GM23338 (cell line): ENCODE measurements at regions not wholly inside any gene's neighbourhood (a gene's known extent, or its start where the extent isn't known, plus 50 kb on each side); places are given as distances from the start of the nearest gene placed in this dataset.
A peak's percentile ranks its signal among the peaks of the same experiment; 100 is the strongest.
"Not testable (repeated sequence)": the region's sequence is repeated elsewhere in the genome, so short reads cannot be mapped to it uniquely, and the experiment has no call there.

Experiments used
- ATAC-seq: fragments of 200-7000 bp; cut with Tn5 transposase; 3 replicates; pipeline ENCODE4 v1.9.1; 2020
- DNase-seq: peaks from one replicate; pipeline ENCODE4 v3.0.0-alpha.2; 2015; ENCODE audit warnings: low spot score
- H2AFZ ChIP-seq: fragments of 200-600 bp; sonication (generic); 2 replicates; pipeline ENCODE4 v1.8.0; 2016; ENCODE audit warnings: antibody characterized with exemption, mild to moderate bottlenecking, moderate library complexity
- H3F3A ChIP-seq: fragments of 200-600 bp; sonication (generic); replicated peaks from 2 replicates; pipeline ENCODE4 v1.8.0; 2017; ENCODE audit warnings: antibody characterized with exemption, mixed run types, low read depth
- H3K27ac ChIP-seq: fragments of 200-600 bp; sonication (generic); 2 replicates; pipeline ENCODE4 v1.6.1; 2016; ENCODE audit warnings: low read depth
- H3K27me3 ChIP-seq: fragments of 200-600 bp; sonication (generic); 2 replicates; pipeline ENCODE4 v1.8.0; 2016; ENCODE audit warnings: mild to moderate bottlenecking, mixed run types, moderate library complexity; ENCODE audit not compliant: insufficient read depth
- H3K36me3 ChIP-seq: fragments of 200-600 bp; sonication (generic); 2 replicates; pipeline ENCODE4 v1.8.0; 2016; ENCODE audit warnings: mild to moderate bottlenecking; ENCODE audit not compliant: insufficient read depth
- H3K4me1 ChIP-seq: fragments of 200-600 bp; sonication (generic); 2 replicates; pipeline ENCODE4 v1.8.0; 2016; ENCODE audit warnings: mild to moderate bottlenecking, moderate library complexity; ENCODE audit not compliant: insufficient read depth
- H3K4me2 ChIP-seq: fragments of 200-600 bp; sonication (generic); 2 replicates; pipeline ENCODE4 v1.7.1; 2017; ENCODE audit warnings: mixed run types
- H3K4me3 ChIP-seq: fragments of 200-600 bp; sonication (generic); 2 replicates; pipeline ENCODE4 v1.6.1; 2016; ENCODE audit warnings: mixed run types
- H3K79me2 ChIP-seq: fragments of 200-600 bp; sonication (generic); replicated peaks from 2 replicates; pipeline ENCODE4 v1.8.0; 2017; ENCODE audit warnings: mild to moderate bottlenecking; ENCODE audit not compliant: insufficient read depth
- H3K9me2 ChIP-seq: fragments of 200-600 bp; sonication (generic); 2 replicates; pipeline ENCODE4 v1.8.0; 2017; ENCODE audit not compliant: insufficient read depth
- H4K20me1 ChIP-seq: fragments of 200-600 bp; sonication (generic); replicated peaks from 2 replicates; pipeline ENCODE4 v1.8.0; 2017; ENCODE audit warnings: mild to moderate bottlenecking; ENCODE audit not compliant: insufficient read depth
- H3K27ac Mint-ChIP-seq: 2 replicates; pipeline ENCODE4 v1.8.0; 2020; ENCODE audit warnings: inconsistent platforms, mild to moderate bottlenecking, moderate library complexity, mixed read lengths
- H3K27me3 Mint-ChIP-seq: 3 replicates; pipeline ENCODE4 v1.8.0; 2022; ENCODE audit warnings: low read depth, mild to moderate bottlenecking, moderate library complexity, mixed read lengths, inconsistent platforms; ENCODE audit not compliant: insufficient read depth, poor library complexity
- H3K36me3 Mint-ChIP-seq: 3 replicates; pipeline ENCODE4 v1.8.0; 2021; ENCODE audit warnings: low read depth, mild to moderate bottlenecking, inconsistent platforms, moderate library complexity, mixed read lengths
- H3K4me1 Mint-ChIP-seq: 3 replicates; pipeline ENCODE4 v1.8.0; 2020; ENCODE audit warnings: mild to moderate bottlenecking, inconsistent platforms, mixed read lengths
- H3K4me3 Mint-ChIP-seq: 3 replicates; pipeline ENCODE4 v1.8.0; 2021; ENCODE audit warnings: moderate library complexity, mild to moderate bottlenecking, inconsistent platforms, mixed read lengths
- H3K9me3 Mint-ChIP-seq: 3 replicates; pipeline ENCODE4 v1.8.0; 2020; ENCODE audit warnings: moderate library complexity, mild to moderate bottlenecking, inconsistent platforms, mixed read lengths
- EZH2 ChIP-seq: fragments of 200-600 bp; sonication (generic); IDR thresholded peaks from one replicate; pipeline ENCODE4 v1.8.0; 2017; ENCODE audit warnings: antibody characterized with exemption, mild to moderate bottlenecking, low read depth; ENCODE audit not compliant: unreplicated experiment
- POLR2AphosphoS5 ChIP-seq: IDR thresholded peaks from 2 replicates; pipeline ENCODE4 v1.6.1; 2016; ENCODE audit warnings: antibody characterized with exemption, low read depth
- STAT1 ChIP-seq: IDR thresholded peaks from one replicate; pipeline ENCODE4 v1.6.1; 2016; ENCODE audit warnings: antibody characterized with exemption; ENCODE audit not compliant: unreplicated experiment
- TF ChIP-seq, protein P1 (sequence below): fragments of 250-450 bp; sonication (Bioruptor Pico); IDR thresholded peaks from 2 replicates; pipeline ENCODE4 v1.5.0; 2020; ENCODE audit warnings: mild to moderate bottlenecking, moderate library complexity
- TF ChIP-seq, protein P2 (sequence below): IDR thresholded peaks from 2 replicates; pipeline ENCODE4 v1.6.1; 2016; ENCODE audit warnings: antibody characterized with exemption
- TF ChIP-seq, protein P3 (sequence below): IDR thresholded peaks from one replicate; pipeline ENCODE4 v1.6.1; 2018; ENCODE audit warnings: antibody characterized with exemption; ENCODE audit not compliant: unreplicated experiment

- no peaks in the 10 kb centered on the region for H3K27me3 Mint-ChIP-seq
- TF ChIP-seq, protein P1, sequence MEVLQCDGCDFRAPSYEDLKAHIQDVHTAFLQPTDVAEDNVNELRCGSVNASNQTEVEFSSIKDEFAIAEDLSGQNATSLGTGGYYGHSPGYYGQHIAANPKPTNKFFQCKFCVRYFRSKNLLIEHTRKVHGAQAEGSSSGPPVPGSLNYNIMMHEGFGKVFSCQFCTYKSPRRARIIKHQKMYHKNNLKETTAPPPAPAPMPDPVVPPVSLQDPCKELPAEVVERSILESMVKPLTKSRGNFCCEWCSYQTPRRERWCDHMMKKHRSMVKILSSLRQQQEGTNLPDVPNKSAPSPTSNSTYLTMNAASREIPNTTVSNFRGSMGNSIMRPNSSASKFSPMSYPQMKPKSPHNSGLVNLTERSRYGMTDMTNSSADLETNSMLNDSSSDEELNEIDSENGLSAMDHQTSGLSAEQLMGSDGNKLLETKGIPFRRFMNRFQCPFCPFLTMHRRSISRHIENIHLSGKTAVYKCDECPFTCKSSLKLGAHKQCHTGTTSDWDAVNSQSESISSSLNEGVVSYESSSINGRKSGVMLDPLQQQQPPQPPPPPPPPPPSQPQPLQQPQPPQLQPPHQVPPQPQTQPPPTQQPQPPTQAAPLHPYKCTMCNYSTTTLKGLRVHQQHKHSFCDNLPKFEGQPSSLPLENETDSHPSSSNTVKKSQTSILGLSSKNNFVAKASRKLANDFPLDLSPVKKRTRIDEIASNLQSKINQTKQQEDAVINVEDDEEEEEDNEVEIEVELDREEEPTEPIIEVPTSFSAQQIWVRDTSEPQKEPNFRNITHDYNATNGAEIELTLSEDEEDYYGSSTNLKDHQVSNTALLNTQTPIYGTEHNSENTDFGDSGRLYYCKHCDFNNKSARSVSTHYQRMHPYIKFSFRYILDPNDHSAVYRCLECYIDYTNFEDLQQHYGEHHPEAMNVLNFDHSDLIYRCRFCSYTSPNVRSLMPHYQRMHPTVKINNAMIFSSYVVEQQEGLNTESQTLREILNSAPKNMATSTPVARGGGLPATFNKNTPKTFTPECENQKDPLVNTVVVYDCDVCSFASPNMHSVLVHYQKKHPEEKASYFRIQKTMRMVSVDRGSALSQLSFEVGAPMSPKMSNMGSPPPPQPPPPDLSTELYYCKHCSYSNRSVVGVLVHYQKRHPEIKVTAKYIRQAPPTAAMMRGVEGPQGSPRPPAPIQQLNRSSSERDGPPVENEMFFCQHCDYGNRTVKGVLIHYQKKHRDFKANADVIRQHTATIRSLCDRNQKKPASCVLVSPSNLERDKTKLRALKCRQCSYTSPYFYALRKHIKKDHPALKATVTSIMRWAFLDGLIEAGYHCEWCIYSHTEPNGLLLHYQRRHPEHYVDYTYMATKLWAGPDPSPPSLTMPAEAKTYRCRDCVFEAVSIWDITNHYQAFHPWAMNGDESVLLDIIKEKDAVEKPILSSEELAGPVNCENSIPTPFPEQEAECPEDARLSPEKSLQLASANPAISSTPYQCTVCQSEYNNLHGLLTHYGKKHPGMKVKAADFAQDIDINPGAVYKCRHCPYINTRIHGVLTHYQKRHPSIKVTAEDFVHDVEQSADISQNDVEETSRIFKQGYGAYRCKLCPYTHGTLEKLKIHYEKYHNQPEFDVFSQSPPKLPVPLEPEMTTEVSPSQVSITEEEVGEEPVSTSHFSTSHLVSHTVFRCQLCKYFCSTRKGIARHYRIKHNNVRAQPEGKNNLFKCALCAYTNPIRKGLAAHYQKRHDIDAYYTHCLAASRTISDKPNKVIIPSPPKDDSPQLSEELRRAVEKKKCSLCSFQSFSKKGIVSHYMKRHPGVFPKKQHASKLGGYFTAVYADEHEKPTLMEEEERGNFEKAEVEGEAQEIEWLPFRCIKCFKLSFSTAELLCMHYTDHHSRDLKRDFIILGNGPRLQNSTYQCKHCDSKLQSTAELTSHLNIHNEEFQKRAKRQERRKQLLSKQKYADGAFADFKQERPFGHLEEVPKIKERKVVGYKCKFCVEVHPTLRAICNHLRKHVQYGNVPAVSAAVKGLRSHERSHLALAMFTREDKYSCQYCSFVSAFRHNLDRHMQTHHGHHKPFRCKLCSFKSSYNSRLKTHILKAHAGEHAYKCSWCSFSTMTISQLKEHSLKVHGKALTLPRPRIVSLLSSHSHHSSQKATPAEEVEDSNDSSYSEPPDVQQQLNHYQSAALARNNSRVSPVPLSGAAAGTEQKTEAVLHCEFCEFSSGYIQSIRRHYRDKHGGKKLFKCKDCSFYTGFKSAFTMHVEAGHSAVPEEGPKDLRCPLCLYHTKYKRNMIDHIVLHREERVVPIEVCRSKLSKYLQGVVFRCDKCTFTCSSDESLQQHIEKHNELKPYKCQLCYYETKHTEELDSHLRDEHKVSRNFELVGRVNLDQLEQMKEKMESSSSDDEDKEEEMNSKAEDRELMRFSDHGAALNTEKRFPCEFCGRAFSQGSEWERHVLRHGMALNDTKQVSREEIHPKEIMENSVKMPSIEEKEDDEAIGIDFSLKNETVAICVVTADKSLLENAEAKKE (CRISPR knock-in tag) = no peak
- TF ChIP-seq, protein P2, sequence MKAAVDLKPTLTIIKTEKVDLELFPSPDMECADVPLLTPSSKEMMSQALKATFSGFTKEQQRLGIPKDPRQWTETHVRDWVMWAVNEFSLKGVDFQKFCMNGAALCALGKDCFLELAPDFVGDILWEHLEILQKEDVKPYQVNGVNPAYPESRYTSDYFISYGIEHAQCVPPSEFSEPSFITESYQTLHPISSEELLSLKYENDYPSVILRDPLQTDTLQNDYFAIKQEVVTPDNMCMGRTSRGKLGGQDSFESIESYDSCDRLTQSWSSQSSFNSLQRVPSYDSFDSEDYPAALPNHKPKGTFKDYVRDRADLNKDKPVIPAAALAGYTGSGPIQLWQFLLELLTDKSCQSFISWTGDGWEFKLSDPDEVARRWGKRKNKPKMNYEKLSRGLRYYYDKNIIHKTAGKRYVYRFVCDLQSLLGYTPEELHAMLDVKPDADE = no peak
- TF ChIP-seq EZH2 = no peak
- TF ChIP-seq STAT1 = no peak
- TF ChIP-seq POLR2AphosphoS5 = no peak
- TF ChIP-seq, protein P3, sequence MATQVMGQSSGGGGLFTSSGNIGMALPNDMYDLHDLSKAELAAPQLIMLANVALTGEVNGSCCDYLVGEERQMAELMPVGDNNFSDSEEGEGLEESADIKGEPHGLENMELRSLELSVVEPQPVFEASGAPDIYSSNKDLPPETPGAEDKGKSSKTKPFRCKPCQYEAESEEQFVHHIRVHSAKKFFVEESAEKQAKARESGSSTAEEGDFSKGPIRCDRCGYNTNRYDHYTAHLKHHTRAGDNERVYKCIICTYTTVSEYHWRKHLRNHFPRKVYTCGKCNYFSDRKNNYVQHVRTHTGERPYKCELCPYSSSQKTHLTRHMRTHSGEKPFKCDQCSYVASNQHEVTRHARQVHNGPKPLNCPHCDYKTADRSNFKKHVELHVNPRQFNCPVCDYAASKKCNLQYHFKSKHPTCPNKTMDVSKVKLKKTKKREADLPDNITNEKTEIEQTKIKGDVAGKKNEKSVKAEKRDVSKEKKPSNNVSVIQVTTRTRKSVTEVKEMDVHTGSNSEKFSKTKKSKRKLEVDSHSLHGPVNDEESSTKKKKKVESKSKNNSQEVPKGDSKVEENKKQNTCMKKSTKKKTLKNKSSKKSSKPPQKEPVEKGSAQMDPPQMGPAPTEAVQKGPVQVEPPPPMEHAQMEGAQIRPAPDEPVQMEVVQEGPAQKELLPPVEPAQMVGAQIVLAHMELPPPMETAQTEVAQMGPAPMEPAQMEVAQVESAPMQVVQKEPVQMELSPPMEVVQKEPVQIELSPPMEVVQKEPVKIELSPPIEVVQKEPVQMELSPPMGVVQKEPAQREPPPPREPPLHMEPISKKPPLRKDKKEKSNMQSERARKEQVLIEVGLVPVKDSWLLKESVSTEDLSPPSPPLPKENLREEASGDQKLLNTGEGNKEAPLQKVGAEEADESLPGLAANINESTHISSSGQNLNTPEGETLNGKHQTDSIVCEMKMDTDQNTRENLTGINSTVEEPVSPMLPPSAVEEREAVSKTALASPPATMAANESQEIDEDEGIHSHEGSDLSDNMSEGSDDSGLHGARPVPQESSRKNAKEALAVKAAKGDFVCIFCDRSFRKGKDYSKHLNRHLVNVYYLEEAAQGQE = peak; percentile 30
- H3F3A ChIP-seq = no peaks in the 10 kb centered on the region
Observed at GRCh38 chr6:9690388-9690787, 724.5 kb downstream of the TFAP2A start.

GRCh38 chr6:9680727-9681126 is 734.1 kb downstream of the TFAP2A start:
- not testable (repeated sequence) for H3K4me3 Mint-ChIP-seq, H3K27ac ChIP-seq, H4K20me1 ChIP-seq, H3K79me2 ChIP-seq, H3K27me3 ChIP-seq, H3K4me3 ChIP-seq, H3K27me3 Mint-ChIP-seq, H3K36me3 ChIP-seq, H2AFZ ChIP-seq, H3K4me2 ChIP-seq, H3K4me1 ChIP-seq, ATAC-seq, H3F3A ChIP-seq, H3K9me2 ChIP-seq, H3K4me1 Mint-ChIP-seq, H3K27ac Mint-ChIP-seq
- Mint-ChIP-seq H3K9me3 (peaks cover 25% of the 10 kb centered on the region), H3K36me3 (peaks cover 16% of the 10 kb centered on the region)
- DNase-seq = peak; percentile 15

More at GRCh38 chr6:9690388-9690787, 724.5 kb downstream of the TFAP2A start:
- Histone ChIP-seq H3K4me1 (no peaks in the 10 kb centered on the region), H4K20me1 (no peaks in the 10 kb centered on the region), H3K36me3 (no peaks in the 10 kb centered on the region), H3K9me2 (no peaks in the 10 kb centered on the region), H3K4me2 (no peak overlapping the region), H3K27ac (no peak overlapping the region), H3K27me3 (no peaks in the 10 kb centered on the region), H3K4me3 (no peak overlapping the region), H2AFZ (no peak overlapping the region), H3K79me2 (no peaks in the 10 kb centered on the region)
- H3K36me3 Mint-ChIP-seq = no peaks in the 10 kb centered on the region
- no peak overlapping the region for H3K4me3 Mint-ChIP-seq
- no peaks in the 10 kb centered on the region for H3K9me3 Mint-ChIP-seq
- no peak overlapping the region for H3K27ac Mint-ChIP-seq
- ATAC-seq = no peak
- peak; percentile 7 for DNase-seq
- H3K4me1 Mint-ChIP-seq = no peaks in the 10 kb centered on the region
